ENCODE measurements at regions not wholly inside any gene's neighbourhood (a gene's known extent, or its start where the extent isn't known, plus 50 kb on each side); places are given as distances from the start of the nearest gene placed in this dataset.

GRCh38 chr15:61318802-61319525 is 89.9 kb upstream of the RORA start:
- DNase-seq: peak; percentile 4

- DNase-seq: peak; percentile 88
Measured at GRCh38 chr15:61318301-61318700, 89.2 kb upstream of the RORA start.

- no peak for DNase-seq
Measured at GRCh38 chr15:61315471-61315870, 86.4 kb upstream of the RORA start.

- DNase-seq: no peak
Measured at GRCh38 chr15:61314427-61314826, 85.3 kb upstream of the RORA start.

- no peak for DNase-seq
Measured at GRCh38 chr15:61309617-61310016, 80.5 kb upstream of the RORA start.

DNA sequence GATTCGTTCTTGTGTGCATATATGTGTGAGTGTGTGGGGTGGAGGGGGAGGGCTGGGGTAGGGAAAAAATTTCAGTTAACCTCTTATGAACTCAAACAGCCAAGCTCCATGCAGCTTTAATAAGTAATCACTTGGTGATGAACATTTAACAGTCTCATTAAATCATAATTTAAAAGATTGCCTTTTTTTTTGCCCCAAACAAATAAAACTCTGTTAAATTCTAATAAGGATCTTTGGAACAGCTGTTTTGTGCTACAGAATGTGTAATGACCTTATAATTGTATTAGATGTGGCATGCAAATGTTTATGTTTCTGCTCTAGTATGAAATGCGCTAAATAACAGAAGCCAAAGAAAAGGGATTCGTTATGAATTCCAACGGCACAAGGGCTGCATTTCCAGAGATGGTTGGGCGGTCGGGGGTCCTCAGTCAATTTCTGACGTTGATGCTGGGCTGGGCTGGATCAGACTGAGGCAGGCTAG is 80.0 kb upstream of the RORA start:
- no peak for DNase-seq

DNA sequence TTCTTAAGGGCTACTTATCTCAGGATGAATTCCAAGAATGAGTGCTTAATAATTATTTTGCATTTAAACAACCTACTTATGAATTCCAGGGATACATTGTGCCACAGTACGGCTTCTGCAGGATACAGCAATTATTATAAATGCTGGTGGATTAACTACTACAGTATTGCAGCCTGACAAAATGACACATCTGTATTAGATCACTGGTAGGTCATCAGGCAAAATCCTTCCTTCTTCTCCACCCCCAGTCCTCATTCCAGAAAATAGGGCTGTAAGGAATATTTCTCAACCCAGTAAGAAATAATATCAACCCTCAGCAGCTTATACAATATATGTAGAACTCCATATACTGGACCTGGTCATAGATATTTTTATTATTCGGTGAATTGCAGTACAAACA is 79.3 kb upstream of the RORA start:
- no peak for DNase-seq

DNA sequence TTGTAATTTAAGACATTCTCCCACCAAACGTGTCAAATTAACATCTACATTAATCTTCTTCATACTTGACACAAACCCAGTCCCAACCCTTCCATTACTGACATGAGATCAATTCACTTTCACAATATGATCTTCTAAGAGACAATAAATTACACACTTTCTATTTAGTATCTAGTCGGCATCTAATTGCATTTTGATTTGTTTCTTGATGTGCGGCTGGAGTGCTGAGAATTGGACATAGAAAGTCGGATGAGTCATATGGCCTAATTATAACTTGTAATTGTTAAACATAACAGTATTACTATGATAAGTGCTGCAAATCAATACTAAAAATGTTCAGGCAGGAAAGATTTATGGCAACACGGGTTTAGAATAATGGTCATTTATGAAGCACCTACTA is 78.4 kb upstream of the RORA start:
- DNase-seq: no peak

DNA sequence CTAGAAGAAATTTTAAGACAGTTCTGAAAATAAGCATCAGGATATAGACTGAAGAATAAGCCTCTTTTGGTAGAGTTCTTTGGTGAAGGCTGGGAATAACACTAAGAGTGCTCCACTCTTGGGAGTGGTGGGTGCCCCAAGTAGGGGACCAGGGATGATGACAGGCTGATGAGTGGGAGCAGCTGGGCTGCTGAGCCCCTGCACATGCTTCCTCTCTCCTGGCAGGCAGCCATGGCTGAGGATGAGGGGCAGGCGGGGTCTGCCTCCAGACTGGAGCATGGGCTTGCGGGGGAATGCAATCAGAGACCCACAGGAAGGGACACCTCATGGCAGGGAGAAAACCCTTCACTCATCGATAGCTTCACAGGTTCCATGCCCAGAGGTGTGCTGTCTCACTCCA is 72.6 kb upstream of the RORA start:
- DNase-seq: no peak

- DNase-seq: no peak
Measured at GRCh38 chr15:61299075-61299763, 70.1 kb upstream of the RORA start.

- DNase-seq: no peak
Measured at GRCh38 chr15:61295239-61295638, 66.1 kb upstream of the RORA start.

- DNase-seq: no peak
Measured at GRCh38 chr15:61282661-61283060, 53.6 kb upstream of the RORA start.

DNA sequence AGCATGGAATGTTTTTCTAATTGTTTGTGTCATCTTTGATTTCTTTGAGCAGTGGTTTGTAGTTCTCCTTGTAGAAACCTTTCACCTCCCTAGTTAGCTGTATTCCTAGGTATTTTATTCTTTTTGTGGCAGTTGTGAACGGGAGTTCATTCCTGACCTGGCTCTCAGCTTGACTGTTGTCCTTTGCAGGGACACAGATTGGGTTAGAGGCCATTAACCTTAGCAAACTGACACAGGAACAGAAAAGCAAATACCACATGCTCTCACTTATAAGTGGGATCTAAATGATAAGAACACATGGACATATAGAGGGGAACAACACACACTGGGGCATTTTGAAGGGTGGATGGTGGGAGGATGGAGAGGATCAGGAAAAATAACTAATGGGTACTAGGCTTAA is 52.2 kb upstream of the RORA start:
- no peak for DNase-seq

Measured in NCI-H146 (cell line).